ENCODE measurements at regions not wholly inside any gene's neighbourhood (a gene's known extent, or its start where the extent isn't known, plus 50 kb on each side); places are given as distances from the start of the nearest gene placed in this dataset.

GRCh38 chr1:2930016-2930815 is 91.1 kb upstream of the ACTRT2 start:
- H3K27ac ChIP-seq: no peak overlapping the region
- H3K4me1 ChIP-seq: peaks cover 6 to 40% (median 33%) of the 10 kb centered on the region in 4 donors
- H3K36me3 ChIP-seq: no peaks in the 10 kb centered on the region
- H3K4me3 ChIP-seq: no peak overlapping the region
- no peak for DNase-seq
- intact Hi-C loops (cut with DNase I; ENCODE audit: low total_unique reads): no loop called here
- H3K9me3 ChIP-seq: peaks cover 0 to 13% (median 0%) of the 10 kb centered on the region in 3 donors
- H3K27me3 ChIP-seq: peaks cover 0 to 2% of the 10 kb centered on the region in 2 donors
- TF ChIP-seq CTCF (IDR thresholded peaks at IDR 0.05): no peak

- no peak for TF ChIP-seq CTCF (IDR thresholded peaks at IDR 0.05)
- intact Hi-C loops (cut with DNase I; ENCODE audit: low total_unique reads): no loop called here
- Histone ChIP-seq H3K9me3 (peaks cover 0 to 13% (median 0%) of the 10 kb centered on the region in 3 donors), H3K36me3 (no peaks in the 10 kb centered on the region), H3K4me3 (no peak overlapping the region), H3K4me1 (peaks cover 6 to 31% (median 24%) of the 10 kb centered on the region in 4 donors), H3K27me3 (peaks cover 0 to 2% of the 10 kb centered on the region in 2 donors), H3K27ac (no peak overlapping the region)
- DNase-seq: no peak
Observed at GRCh38 chr1:2930913-2931723, 90.1 kb upstream of the ACTRT2 start.

GRCh38 chr1:2931724-2932401 is 89.4 kb upstream of the ACTRT2 start:
- Histone ChIP-seq H3K27ac (no peak overlapping the region), H3K4me3 (no peak overlapping the region), H3K27me3 (peaks cover 0 to 2% of the 10 kb centered on the region in 2 donors), H3K36me3 (no peaks in the 10 kb centered on the region), H3K9me3 (peaks cover 0 to 13% (median 0%) of the 10 kb centered on the region in 3 donors), H3K4me1 (peaks cover 6 to 24% (median 16%) of the 10 kb centered on the region in 4 donors)
- TF ChIP-seq CTCF (IDR thresholded peaks at IDR 0.05): no peak
- intact Hi-C loops (cut with DNase I; ENCODE audit: low total_unique reads): no loop called here
- no peak for DNase-seq

- Histone ChIP-seq H3K27me3 (peaks cover 0 to 2% of the 10 kb centered on the region in 2 donors), H3K4me1 (peaks cover 6 to 14% (median 10%) of the 10 kb centered on the region in 4 donors), H3K9me3 (peaks cover 0 to 13% (median 0%) of the 10 kb centered on the region in 3 donors), H3K36me3 (no peaks in the 10 kb centered on the region), H3K27ac (no peak overlapping the region), H3K4me3 (no peak overlapping the region)
- intact Hi-C loops (cut with DNase I; ENCODE audit: low total_unique reads): no loop called here
- TF ChIP-seq CTCF (IDR thresholded peaks at IDR 0.05): no peak
- no peak for DNase-seq
Observed at GRCh38 chr1:2932671-2933350, 88.5 kb upstream of the ACTRT2 start.
